ENCODE measurements at regions not wholly inside any gene's neighbourhood (a gene's known extent, or its start where the extent isn't known, plus 50 kb on each side); places are given as distances from the start of the nearest gene placed in this dataset.

- H3K27me3 ChIP-seq = peaks cover 9 to 72% (median 56%) of the 10 kb centered on the region in 3 donors
- DNase-seq = no peak
- no peaks in the 10 kb centered on the region for H3K9me3 ChIP-seq
- no peak for TF ChIP-seq EP300 (IDR thresholded peaks at IDR 0.05)
- TF ChIP-seq, protein P1, sequence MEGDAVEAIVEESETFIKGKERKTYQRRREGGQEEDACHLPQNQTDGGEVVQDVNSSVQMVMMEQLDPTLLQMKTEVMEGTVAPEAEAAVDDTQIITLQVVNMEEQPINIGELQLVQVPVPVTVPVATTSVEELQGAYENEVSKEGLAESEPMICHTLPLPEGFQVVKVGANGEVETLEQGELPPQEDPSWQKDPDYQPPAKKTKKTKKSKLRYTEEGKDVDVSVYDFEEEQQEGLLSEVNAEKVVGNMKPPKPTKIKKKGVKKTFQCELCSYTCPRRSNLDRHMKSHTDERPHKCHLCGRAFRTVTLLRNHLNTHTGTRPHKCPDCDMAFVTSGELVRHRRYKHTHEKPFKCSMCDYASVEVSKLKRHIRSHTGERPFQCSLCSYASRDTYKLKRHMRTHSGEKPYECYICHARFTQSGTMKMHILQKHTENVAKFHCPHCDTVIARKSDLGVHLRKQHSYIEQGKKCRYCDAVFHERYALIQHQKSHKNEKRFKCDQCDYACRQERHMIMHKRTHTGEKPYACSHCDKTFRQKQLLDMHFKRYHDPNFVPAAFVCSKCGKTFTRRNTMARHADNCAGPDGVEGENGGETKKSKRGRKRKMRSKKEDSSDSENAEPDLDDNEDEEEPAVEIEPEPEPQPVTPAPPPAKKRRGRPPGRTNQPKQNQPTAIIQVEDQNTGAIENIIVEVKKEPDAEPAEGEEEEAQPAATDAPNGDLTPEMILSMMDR (IDR thresholded peaks at IDR 0.05) = no peak
- TF ChIP-seq POLR2A (IDR thresholded peaks at IDR 0.05) = no peak
- TF ChIP-seq POLR2AphosphoS5 (IDR thresholded peaks at IDR 0.05) = no peak
- 43 to 68% methylated on average over 6 of the region's 6 CpGs for WGBS, 2 donors
- H3K36me3 ChIP-seq = no peaks in the 10 kb centered on the region
- no peak overlapping the region for H3K27ac ChIP-seq
- no peak overlapping the region for H3K4me3 ChIP-seq
- intact Hi-C loops (cut with DNase I) = no loop called here
- H3K4me1 ChIP-seq = peaks cover 0 to 5% (median 3%) of the 10 kb centered on the region in 4 donors
Measured at GRCh38 chr4:1466863-1467165, 60.6 kb upstream of the NKX1-1 start.

DNA sequence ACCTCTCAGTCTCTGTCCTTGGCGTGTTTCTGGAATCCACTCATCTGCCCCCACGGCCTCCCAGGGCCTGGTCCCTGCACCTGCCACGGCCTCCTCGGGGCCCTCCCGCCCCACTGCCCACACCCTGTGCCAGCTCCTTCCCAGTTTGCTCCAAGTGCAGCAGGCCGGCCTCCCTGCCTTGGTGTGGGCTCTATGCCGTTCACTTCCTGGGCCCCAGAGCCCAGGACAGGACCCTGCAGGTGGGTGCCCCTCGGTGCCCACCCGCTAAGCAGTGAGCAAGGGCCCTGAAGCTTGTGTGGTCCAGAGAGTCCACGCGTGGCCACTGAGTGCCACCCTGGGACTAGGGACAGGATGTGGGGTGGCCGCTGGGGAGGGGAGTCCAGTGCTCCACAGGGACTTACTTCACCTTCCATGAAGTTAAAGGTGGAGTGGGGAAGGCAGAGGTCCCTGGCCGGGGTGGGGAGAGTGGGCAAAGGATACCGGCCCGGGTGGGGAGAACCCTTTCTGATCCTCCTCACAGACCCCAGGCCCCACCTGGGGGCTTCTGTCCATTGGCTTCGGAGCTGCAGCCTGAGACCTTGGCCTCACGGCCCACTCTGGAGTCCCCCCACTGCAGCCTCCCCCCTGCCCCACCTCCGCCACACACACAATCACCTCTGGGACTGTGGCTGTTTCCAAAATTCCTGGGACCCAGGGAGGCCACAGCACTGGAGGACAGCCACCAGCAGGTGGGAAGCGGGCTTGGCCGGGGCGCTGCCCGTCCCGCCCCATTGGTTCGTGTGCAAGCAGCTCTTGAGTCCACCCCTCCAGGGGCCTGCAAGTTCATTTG is 60.0 kb upstream of the NKX1-1 start:
- H3K4me1 ChIP-seq = no peaks in the 10 kb centered on the region
- intact Hi-C loops (cut with DNase I) = no loop called here
- WGBS, 2 donors = 72 to 86% methylated on average over 24 of the region's 24 CpGs
- H3K27me3 ChIP-seq = peaks cover 4 to 66% (median 52%) of the 10 kb centered on the region in 3 donors
- H3K27ac ChIP-seq = no peak overlapping the region
- TF ChIP-seq, protein P1 (IDR thresholded peaks at IDR 0.05) = no peak
- no peak for TF ChIP-seq EP300 (IDR thresholded peaks at IDR 0.05)
- TF ChIP-seq POLR2AphosphoS5 (IDR thresholded peaks at IDR 0.05) = no peak
- H3K9me3 ChIP-seq = no peaks in the 10 kb centered on the region
- no peaks in the 10 kb centered on the region for H3K36me3 ChIP-seq
- H3K4me3 ChIP-seq = no peak overlapping the region
- DNase-seq = no peak

GRCh38 chr4:1465173-1466033 is 59.2 kb upstream of the NKX1-1 start:
- Histone ChIP-seq H3K4me1 (no peaks in the 10 kb centered on the region), H3K9me3 (no peaks in the 10 kb centered on the region), H3K27ac (no peak overlapping the region), H3K27me3 (peaks cover 0 to 64% (median 45%) of the 10 kb centered on the region in 3 donors), H3K4me3 (no peak overlapping the region), H3K36me3 (no peaks in the 10 kb centered on the region)
- WGBS, 2 donors = 67 to 81% methylated on average over 24 of the region's 24 CpGs
- DNase-seq = no peak
- TF ChIP-seq POLR2AphosphoS5 (IDR thresholded peaks at IDR 0.05) = no peak
- TF ChIP-seq POLR2A (IDR thresholded peaks at IDR 0.05) = no peak
- TF ChIP-seq, protein P1 (IDR thresholded peaks at IDR 0.05) = no peak
- no peak for TF ChIP-seq EP300 (IDR thresholded peaks at IDR 0.05)
- intact Hi-C loops (cut with DNase I) = no loop called here

DNA sequence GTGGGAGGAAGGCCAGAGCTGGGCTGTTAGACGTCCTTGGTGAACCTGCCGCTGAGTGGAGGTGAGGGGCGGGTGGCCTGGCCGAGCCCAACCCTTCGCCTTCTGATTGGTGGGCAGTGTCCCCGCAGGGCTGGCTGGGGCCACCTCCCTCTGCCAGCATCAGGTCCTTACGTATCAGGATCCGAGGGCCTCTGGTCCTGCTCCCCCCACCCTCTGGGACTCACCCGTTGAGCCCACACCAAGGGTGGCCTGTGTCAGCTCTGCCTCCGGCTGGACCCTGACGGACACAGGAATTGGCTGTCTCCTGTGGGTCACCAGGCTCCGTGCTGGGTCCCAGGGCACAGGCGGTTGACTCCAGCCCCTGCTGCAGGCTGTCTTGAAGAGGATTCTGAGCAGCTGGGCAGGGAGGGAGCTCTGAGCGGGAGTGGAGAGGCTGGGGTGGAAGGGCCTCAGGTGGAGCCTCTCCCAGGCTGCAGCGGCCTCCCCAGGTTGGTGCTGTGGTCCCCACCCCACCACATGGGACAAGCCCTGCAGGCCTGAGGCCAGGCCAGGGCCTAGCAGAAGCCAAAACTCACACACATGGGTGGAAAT is 58.4 kb upstream of the NKX1-1 start:
- WGBS, 2 donors = 57 to 79% methylated on average over 15 of the region's 15 CpGs
- no peak for TF ChIP-seq EP300 (IDR thresholded peaks at IDR 0.05)
- TF ChIP-seq, protein P1 (IDR thresholded peaks at IDR 0.05) = no peak
- TF ChIP-seq POLR2AphosphoS5 (IDR thresholded peaks at IDR 0.05) = no peak
- no peak for TF ChIP-seq POLR2A (IDR thresholded peaks at IDR 0.05)
- no peaks in the 10 kb centered on the region for H3K4me1 ChIP-seq
- DNase-seq = no peak
- intact Hi-C loops (cut with DNase I) = no loop called here
- peaks cover 1 to 64% (median 45%) of the 10 kb centered on the region in 3 donors for H3K27me3 ChIP-seq
- H3K27ac ChIP-seq = no peak overlapping the region
- no peaks in the 10 kb centered on the region for H3K9me3 ChIP-seq
- H3K36me3 ChIP-seq = no peaks in the 10 kb centered on the region
- no peak overlapping the region for H3K4me3 ChIP-seq
